KOPT-K1 (cell line): ENCODE measurements at regions not wholly inside any gene's neighbourhood (a gene's known extent, or its start where the extent isn't known, plus 50 kb on each side); places are given as distances from the start of the nearest gene placed in this dataset.

Experiments used
- H3K27ac ChIP-seq: fragments of 200-600 bp; sonication (generic); 2 replicates; pipeline ENCODE4 v1.5.1; 2016; ENCODE audit warnings: antibody characterized with exemption, mild to moderate bottlenecking, low read depth, low read length; ENCODE audit not compliant: poor library complexity, severe bottlenecking
- H3K36me3 ChIP-seq: fragments of 200-600 bp; sonication (generic); 2 replicates; pipeline ENCODE4 v1.5.1; 2017; ENCODE audit warnings: antibody characterized with exemption, mild to moderate bottlenecking, low read length, moderate library complexity; ENCODE audit not compliant: insufficient read depth
- H3K9me3 ChIP-seq: fragments of 200-600 bp; sonication (generic); 2 replicates; pipeline ENCODE4 v1.5.1; 2017; ENCODE audit warnings: antibody characterized with exemption, low read length, mild to moderate bottlenecking; ENCODE audit not compliant: insufficient read depth, poor library complexity, severe bottlenecking

DNA sequence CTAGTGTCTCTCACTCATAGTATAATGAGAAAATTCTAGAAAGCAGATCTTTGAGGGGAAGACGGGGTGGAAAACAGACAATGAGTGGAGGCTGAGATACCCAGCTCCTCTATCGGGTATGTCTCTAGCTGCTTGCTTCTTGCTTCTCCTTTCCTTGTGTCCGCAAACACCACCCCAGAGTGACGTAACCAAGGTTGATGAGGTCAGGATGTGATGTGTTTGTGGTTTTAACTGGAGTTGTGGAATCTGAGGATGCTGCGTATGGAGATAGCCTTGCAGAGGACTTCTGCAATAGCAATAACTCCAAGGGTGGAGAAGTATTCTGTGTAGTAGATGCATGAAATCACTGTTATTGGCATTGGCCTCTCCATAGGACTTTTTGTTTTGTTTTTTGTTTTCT lies 132.7 kb upstream of the IFNGR1 start:
- no peak overlapping the region for H3K27ac ChIP-seq
- no peaks in the 10 kb centered on the region for H3K36me3 ChIP-seq
- H3K9me3 ChIP-seq: no peaks in the 10 kb centered on the region

DNA sequence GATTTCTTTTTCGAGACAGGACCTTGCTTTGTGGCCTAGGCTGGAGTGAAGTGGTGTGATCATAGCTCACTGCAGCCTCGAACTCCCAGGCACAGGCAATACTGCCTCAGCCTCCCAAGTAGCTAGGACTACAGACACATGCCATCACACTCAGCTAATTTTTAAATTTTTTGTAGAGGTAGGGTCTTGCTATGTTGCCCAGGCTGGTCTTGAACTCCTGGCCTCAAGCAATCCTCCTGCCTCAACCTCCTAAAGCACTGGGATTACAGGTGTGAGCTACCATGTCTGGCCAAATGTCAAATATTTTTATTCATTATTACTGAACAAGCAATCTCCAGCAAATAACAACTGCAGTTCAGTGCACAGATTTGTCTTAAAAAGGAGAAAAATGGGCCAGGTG lies 131.7 kb upstream of the IFNGR1 start:
- no peaks in the 10 kb centered on the region for H3K9me3 ChIP-seq
- H3K36me3 ChIP-seq: no peaks in the 10 kb centered on the region
- H3K27ac ChIP-seq: no peak overlapping the region

DNA sequence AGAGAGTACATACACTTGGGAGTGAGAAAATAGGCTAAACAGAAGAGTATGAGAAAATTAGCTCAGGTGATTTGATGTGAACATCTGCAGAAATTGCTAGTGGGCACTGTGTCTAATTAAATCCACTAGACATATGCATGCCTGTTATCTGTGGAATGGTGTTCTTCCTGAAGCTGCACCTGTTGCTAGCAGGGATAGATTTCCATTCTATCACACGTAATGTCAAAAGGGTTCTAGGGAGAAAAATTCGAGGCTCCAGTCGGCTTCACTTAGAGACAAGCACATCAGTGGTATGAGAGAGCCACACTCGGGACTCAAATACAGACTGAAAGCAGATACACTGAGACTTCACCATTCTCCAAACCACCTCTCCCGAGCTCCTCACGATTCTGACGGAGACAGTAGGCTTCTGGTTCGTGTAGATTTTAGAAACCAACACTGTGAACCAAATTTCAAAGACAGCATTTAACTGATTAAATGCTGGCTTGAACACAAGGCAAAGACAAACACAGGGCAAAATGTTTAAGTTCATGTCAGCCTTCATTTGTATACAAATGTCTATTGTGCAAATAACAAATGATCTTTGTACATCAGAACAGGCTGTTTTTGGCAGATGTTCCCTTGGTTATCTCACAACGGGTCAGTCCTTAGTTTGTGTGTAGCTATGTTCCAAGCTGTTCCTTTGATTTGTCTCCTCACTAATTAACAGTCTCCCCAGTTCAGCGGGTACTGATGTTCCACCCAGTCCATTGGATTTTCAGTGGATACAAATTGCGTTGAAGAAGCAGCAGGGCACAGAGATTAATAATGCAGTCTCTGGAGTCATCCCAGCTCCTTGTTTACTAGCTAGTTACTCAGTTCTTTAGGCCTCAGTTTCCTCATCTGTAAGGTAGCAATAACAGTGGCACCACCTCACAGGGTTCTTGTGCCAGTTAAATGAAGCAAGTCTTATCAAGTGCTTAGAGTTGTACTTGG lies 131.0 kb upstream of the IFNGR1 start:
- Histone ChIP-seq H3K27ac (no peak overlapping the region), H3K36me3 (no peaks in the 10 kb centered on the region), H3K9me3 (no peaks in the 10 kb centered on the region)

DNA sequence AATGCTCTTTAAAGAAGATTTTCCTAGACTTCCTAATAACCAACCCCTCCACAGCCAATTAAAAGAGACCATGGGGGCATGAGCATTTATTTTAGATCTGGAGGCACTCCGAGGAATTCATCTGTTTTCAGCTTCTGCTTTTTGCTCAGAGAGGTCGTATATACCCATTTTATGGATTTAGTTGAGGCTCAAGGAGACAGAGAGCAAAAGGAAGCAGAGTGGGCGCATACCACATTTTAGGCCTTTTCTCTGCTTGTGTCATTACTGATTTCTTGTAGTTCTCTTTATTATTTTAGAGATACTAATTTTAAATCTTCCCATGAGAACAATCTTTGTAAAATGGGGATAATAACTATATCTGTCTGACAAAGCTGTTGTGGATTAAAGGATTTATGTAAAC lies 129.6 kb upstream of the IFNGR1 start:
- H3K9me3 ChIP-seq: no peaks in the 10 kb centered on the region
- H3K36me3 ChIP-seq: no peaks in the 10 kb centered on the region
- H3K27ac ChIP-seq: no peak overlapping the region

DNA sequence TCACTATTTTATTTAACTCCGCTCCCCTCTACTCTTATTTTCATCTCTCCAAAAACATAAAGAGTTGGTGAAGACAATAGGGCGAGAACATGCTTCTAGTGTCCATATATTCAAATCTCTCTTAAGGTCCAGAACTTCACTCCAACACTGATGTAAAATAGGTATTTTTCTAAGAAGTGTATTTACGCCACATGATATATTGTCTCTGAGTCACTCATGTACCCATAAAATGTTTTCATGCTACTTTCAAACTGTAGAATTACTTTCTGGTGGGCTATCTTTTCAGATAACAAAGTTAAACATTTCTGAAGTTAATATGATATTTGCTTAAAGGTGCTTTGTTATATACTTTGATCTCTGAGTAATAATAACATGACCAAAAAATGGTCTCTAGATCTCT lies 124.1 kb upstream of the IFNGR1 start:
- H3K9me3 ChIP-seq: no peaks in the 10 kb centered on the region
- H3K36me3 ChIP-seq: no peaks in the 10 kb centered on the region
- no peak overlapping the region for H3K27ac ChIP-seq

DNA sequence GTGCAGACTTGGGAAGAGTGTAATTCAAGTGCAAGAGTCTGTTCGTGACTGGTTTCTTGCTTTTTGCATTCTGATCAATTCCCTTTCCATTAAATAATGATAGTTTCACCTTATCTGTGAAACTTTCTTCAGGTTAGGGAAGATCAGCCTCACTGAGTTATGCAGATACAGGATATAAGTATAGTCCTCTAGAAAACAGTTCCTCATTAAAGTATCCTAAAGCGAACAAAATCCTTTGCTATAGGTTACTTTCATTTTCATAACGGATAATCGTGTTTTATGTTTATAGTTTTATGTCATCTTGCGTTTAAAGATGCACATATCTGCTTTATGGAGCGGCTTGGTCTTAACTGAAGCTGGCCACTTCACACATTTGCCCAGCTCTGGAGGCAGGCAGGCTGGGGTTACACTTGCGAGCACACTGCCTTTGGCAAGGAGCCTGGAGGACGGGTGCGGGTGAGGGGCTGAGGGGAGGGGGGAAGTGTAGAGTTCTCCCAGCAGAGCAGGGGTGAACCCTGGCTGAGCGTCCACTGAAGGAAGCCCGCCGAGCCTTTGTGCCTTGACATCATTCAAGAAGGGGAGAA lies 123.5 kb upstream of the IFNGR1 start:
- no peak overlapping the region for H3K27ac ChIP-seq
- H3K9me3 ChIP-seq: no peaks in the 10 kb centered on the region

DNA sequence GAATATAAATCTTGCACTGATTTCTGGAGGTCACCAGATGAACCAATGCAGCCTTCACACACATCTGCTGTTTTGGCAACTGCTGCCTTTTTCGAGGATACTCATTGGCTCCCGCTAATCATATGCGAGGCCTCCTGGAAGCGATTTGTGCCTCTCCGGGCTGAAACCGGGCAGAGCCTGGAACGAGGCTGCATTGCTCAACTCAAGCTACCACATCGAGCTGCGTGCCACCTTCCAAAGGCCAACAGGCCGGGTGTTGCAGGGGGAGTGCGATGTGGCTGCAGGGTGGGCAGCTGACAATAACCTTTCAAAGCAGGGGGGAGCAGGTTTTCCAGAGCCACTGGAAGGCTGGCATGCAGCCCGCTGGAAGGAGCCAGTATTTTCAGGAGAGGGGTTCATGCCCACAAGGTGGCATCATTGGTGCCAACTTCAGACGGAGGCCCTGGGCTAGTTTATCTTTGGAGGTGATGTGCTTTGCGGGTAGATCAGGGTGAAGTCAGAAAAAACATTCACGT lies 122.6 kb upstream of the IFNGR1 start:
- no peaks in the 10 kb centered on the region for H3K36me3 ChIP-seq

More for the DNA sequence above, 123.5 kb upstream of the IFNGR1 start:
- H3K36me3 ChIP-seq: no peaks in the 10 kb centered on the region

DNA sequence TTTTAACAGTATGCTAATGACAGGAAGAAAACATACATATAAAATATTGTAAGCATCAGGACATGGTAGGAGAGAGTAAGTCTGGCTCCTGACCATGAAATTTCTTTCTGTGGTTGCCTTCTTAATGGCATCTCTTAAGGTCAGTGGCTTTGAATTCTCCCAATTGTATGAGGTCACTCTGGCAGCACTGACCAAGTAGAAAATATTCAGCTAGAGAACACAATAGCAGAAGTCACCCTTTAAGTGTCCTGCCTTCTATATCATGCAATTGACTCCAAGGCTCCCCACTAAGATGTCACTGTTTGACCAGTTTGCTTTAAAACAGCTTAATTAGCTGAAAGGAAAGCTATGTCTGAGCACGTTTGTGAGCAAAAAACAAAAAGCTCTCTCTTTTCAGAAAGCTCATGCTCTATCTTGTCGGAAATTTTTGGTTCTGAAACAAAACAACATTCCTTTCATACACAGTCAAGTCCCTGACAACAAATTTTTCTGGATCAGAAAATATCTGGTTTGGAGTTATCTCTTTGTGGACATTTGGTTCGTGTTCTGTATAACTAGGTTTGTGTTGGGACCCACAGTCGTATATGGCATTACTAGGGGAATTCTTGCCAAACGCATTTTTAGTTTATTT lies 120.9 kb upstream of the IFNGR1 start:
- H3K27ac ChIP-seq: no peak overlapping the region
- H3K36me3 ChIP-seq: no peaks in the 10 kb centered on the region
- no peaks in the 10 kb centered on the region for H3K9me3 ChIP-seq

More for the DNA sequence above, 122.6 kb upstream of the IFNGR1 start:
- H3K27ac ChIP-seq: no peak overlapping the region
- no peaks in the 10 kb centered on the region for H3K9me3 ChIP-seq

DNA sequence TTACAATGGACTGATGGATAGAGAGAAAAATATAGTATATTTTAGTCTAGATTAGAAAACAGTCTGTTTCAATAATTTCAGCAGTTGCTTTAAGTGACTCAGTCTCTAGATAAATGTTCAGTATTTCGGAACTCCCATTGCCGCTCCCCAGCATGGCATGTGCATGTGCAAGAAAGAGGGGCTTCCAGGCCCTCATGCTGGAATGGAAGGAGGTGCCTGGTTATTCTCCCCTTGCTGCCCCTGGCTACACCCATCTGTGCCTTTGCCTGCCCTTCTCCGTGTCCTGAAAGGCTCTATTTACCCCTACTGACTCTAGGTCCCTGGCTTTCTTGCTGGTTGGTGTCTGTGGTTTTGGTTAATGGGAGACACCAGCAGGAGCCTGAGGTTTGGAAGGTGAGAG lies 115.7 kb upstream of the IFNGR1 start:
- no peak overlapping the region for H3K27ac ChIP-seq
- no peaks in the 10 kb centered on the region for H3K36me3 ChIP-seq
- H3K9me3 ChIP-seq: no peaks in the 10 kb centered on the region

DNA sequence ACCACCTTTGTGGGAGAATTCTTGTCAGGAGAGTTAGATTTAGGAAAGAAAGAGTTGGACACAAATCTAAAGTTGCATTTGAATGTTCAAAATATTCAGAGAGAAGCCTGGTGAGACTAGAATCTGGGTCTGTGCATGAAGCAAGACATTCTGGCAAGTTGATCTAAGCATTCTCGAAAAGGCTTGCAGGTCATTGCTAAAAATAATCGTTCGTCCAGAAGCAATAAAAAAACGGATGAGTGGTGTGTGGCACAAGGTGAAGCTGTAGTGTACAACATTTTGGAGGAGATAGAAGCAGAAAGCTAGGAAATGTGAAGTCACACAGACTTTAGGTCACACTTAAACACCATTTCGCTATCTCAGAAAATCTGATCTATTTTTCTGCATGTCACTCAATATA lies 114.9 kb upstream of the IFNGR1 start:
- H3K9me3 ChIP-seq: no peaks in the 10 kb centered on the region
- H3K27ac ChIP-seq: no peak overlapping the region
- no peaks in the 10 kb centered on the region for H3K36me3 ChIP-seq

DNA sequence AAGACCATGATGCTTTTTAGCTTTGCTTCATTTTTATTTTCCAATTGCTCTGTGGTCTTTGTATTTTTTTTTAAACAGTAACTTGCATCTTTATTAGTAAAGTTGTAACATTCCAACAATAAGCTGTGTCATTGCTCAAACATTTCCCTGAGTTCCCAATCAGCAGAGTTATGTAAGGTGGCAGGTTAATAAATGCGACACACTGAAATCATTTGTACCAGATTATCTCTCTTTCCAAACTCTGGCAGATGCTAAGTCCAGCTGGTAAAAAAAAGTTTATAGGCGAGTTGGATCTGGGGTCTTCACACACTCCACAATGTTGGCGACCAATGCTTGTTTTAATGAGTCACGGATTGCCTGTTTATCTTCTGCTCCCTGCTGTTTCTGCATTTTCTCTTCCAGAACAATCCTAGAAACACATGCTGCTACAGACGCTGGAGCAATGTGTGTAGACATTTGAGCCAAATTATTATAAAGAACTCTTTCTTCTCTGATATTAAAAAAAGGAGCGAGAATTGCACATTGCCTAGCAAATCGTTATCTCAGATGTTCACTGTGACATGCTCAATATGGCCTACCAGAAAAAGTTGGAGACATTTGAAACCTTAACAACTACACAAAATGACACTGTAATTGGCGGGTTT lies 113.6 kb upstream of the IFNGR1 start:
- Histone ChIP-seq H3K36me3 (no peaks in the 10 kb centered on the region), H3K27ac (no peak overlapping the region), H3K9me3 (no peaks in the 10 kb centered on the region)

DNA sequence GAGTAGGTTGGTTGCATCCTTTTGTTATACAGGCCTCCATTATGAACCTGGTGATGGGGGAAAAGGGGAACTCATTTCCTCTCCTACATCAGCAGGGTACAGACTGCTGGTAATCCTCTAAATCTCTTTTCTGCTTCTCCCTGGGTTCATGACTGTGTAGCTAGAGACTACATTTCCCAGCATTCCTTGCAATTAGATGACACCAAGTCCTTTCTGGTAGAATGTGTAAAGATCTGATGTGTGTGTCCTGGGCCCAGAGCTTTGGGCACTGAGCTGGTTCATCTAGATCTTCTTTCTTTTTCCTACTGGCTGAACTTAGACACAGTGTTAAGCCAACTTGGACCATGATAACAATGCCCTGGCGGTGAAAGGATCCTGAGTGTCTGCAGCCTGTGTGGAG lies 104.7 kb upstream of the IFNGR1 start:
- Histone ChIP-seq H3K27ac (no peak overlapping the region), H3K9me3 (no peaks in the 10 kb centered on the region), H3K36me3 (no peaks in the 10 kb centered on the region)

DNA sequence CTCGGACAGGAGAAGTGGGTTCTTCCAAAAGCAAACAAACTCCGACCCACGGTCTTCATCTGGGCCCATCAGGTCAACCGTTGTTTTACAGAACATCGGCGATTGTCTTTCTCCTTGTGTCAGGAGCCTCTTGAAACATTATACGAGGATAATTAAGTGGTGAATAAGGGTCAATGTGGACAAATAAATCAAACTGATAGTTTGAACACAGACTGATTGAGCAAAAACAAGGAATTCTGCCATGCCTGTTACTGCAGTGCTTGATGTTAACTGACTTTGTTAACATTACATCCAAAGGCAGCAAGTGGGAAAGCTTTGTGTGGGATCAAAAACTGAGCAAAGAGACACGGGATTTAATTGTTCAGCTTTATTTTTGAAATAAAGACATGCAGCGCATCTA lies 101.1 kb upstream of the IFNGR1 start:
- H3K9me3 ChIP-seq: no peaks in the 10 kb centered on the region
- H3K36me3 ChIP-seq: no peaks in the 10 kb centered on the region
- H3K27ac ChIP-seq: no peak overlapping the region

DNA sequence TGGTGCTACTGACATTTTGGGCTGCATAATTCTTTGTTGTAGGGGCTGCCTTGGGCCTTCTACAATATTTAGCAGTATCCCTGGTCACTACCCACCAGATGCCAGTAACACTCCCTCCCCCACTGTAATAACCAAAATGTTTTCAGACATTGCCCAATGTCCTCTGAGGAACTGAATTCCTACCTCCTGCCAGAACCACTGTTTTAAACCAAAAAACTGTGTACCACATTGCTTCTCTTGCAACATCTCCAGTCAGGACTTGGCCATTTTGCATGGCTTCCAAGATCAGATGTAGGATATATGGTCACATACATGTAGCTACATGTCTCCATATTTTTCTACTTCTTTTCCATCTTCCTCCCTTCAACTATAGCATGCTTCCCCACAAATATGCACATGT lies 97.4 kb upstream of the IFNGR1 start:
- H3K27ac ChIP-seq: no peak overlapping the region

DNA sequence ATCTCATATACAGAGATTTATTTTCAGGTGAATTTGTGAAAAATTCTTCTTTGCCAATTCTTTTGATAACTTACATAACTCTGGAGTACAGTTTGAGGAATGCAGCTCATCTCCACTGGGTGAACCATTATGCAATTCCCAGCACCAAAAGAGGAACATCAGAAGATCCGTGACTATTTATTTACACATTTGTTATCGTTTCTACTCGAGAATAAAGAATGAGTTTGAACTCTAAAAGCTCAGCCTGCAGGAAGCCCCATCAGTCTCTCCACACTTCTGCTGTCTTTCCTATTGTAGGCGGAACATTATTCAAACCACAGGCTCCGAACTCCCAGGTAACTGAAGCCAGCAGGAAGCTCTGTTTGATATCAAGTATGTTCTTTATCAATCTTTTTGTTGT lies 95.9 kb upstream of the IFNGR1 start:
- no peaks in the 10 kb centered on the region for H3K9me3 ChIP-seq
- H3K36me3 ChIP-seq: no peaks in the 10 kb centered on the region
- H3K27ac ChIP-seq: no peak overlapping the region

More for the DNA sequence above, 97.4 kb upstream of the IFNGR1 start:
- no peaks in the 10 kb centered on the region for H3K36me3 ChIP-seq
- H3K9me3 ChIP-seq: no peaks in the 10 kb centered on the region
